SU-DHL-6 (cell line): ENCODE measurements at regions not wholly inside any gene's neighbourhood (a gene's known extent, or its start where the extent isn't known, plus 50 kb on each side); places are given as distances from the start of the nearest gene placed in this dataset.

Experiments used
- H2AFZ ChIP-seq: fragments of 200-600 bp; sonication (generic); 2 replicates; pipeline ENCODE4 v1.6.1; 2014; ENCODE audit warnings: low read depth, mild to moderate bottlenecking, moderate library complexity, mixed read lengths, antibody characterized with exemption, low read length; ENCODE audit not compliant: severe bottlenecking
- H3F3A ChIP-seq: fragments of 200-600 bp; shearing (Covaris generic); 2 replicates; pipeline ENCODE4 v1.6.0; 2016; ENCODE audit warnings: antibody characterized with exemption, mild to moderate bottlenecking; ENCODE audit not compliant: insufficient read depth
- H3K27ac ChIP-seq: fragments of 200-600 bp; sonication (generic); 2 replicates; pipeline ENCODE4 v1.5.1; 2016; ENCODE audit warnings: low read depth, mild to moderate bottlenecking, low read length, moderate library complexity, mixed read lengths
- H3K27me3 ChIP-seq: fragments of 200-600 bp; sonication (generic), shearing (Covaris generic); 2 replicates; pipeline ENCODE4 v1.6.0; 2014; ENCODE audit warnings: mild to moderate bottlenecking, low read length
- H3K36me3 ChIP-seq: fragments of 200-600 bp; sonication (generic); 2 replicates; pipeline ENCODE4 v1.6.1; 2014; ENCODE audit warnings: mild to moderate bottlenecking, low read length, mixed read lengths
- H3K4me2 ChIP-seq: fragments of 300-600, 200-600 bp; shearing (Covaris generic), sonication (generic); 2 replicates; pipeline ENCODE4 v1.6.0; 2014; ENCODE audit warnings: low read length, low read depth, mild to moderate bottlenecking; ENCODE audit not compliant: poor library complexity, severe bottlenecking
- H3K4me3 ChIP-seq: fragments of 200-600 bp; sonication (generic); 2 replicates; pipeline ENCODE4 v1.5.1; 2014; ENCODE audit warnings: antibody characterized with exemption, low read length, mild to moderate bottlenecking, mixed read lengths; ENCODE audit not compliant: insufficient read depth, poor library complexity, severe bottlenecking
- H3K79me2 ChIP-seq: fragments of 200-600 bp; sonication (generic); 2 replicates; pipeline ENCODE4 v1.6.1; 2014; ENCODE audit warnings: mild to moderate bottlenecking, low read length, moderate library complexity; ENCODE audit not compliant: insufficient read depth
- H3K9ac ChIP-seq: fragments of 200-600 bp; sonication (generic); 2 replicates; pipeline ENCODE4 v1.7.0; 2014; ENCODE audit warnings: mild to moderate bottlenecking, low read length
- H3K9me2 ChIP-seq: fragments of 200-600 bp; sonication (generic); replicated peaks from 2 replicates; pipeline ENCODE4 v1.6.1; 2014; ENCODE audit warnings: low read length; ENCODE audit not compliant: insufficient read depth
- H3K9me3 ChIP-seq: fragments of 200-600 bp; sonication (generic); 2 replicates; pipeline ENCODE4 v1.6.1; 2014; ENCODE audit warnings: low read length, mixed read lengths; ENCODE audit not compliant: insufficient read depth
- H4K20me1 ChIP-seq: fragments of 200-600 bp; sonication (generic); 2 replicates; pipeline ENCODE4 v1.6.1; 2014; ENCODE audit warnings: low read depth, mild to moderate bottlenecking, antibody characterized with exemption, low read length, moderate library complexity, mixed read lengths
- CTCF ChIP-seq: fragments of 200-600 bp; sonication (generic); IDR thresholded peaks from one replicate; pipeline ENCODE4 v1.5.1; 2017; ENCODE audit warnings: antibody characterized with exemption, mild to moderate bottlenecking, low read length, moderate library complexity; ENCODE audit not compliant: insufficient read depth, poor library complexity, severe bottlenecking
- EZH2phosphoT487 ChIP-seq: fragments of 200-600 bp; sonication (generic), shearing (Covaris generic); conservative IDR thresholded peaks from 2 replicates; pipeline ENCODE4 v1.6.1; 2018; ENCODE audit warnings: mild to moderate bottlenecking, antibody characterized with exemption, low read length, moderate library complexity, mixed read lengths

- H3F3A ChIP-seq = no peaks in the 10 kb centered on the region
- no peak overlapping the region for H3K27ac ChIP-seq
- H3K9me3 ChIP-seq = no peaks in the 10 kb centered on the region
- H3K9ac ChIP-seq = no peak overlapping the region
- H3K4me3 ChIP-seq = no peak overlapping the region
- no peak for TF ChIP-seq CTCF
- no peak for TF ChIP-seq EZH2phosphoT487
- H3K9me2 ChIP-seq = no peaks in the 10 kb centered on the region
- no peaks in the 10 kb centered on the region for H3K27me3 ChIP-seq
- no peaks in the 10 kb centered on the region for H3K79me2 ChIP-seq
- no peaks in the 10 kb centered on the region for H3K36me3 ChIP-seq
- no peaks in the 10 kb centered on the region for H4K20me1 ChIP-seq
- no peak overlapping the region for H3K4me2 ChIP-seq
- H2AFZ ChIP-seq = no peak overlapping the region
Observed at GRCh38 chr1:88474555-88475304, 209.3 kb upstream of the PKN2 start.

GRCh38 chr1:88484881-88485280 lies 199.2 kb upstream of the PKN2 start:
- H3K9me2 ChIP-seq = no peaks in the 10 kb centered on the region
- H3K4me3 ChIP-seq = no peak overlapping the region
- no peak overlapping the region for H3K4me2 ChIP-seq
- H3K36me3 ChIP-seq = no peaks in the 10 kb centered on the region
- no peak overlapping the region for H3K27ac ChIP-seq
- H3F3A ChIP-seq = no peaks in the 10 kb centered on the region
- H3K79me2 ChIP-seq = no peaks in the 10 kb centered on the region
- H4K20me1 ChIP-seq = no peaks in the 10 kb centered on the region
- no peak overlapping the region for H2AFZ ChIP-seq
- no peak for TF ChIP-seq CTCF
- no peak for TF ChIP-seq EZH2phosphoT487
- H3K27me3 ChIP-seq = no peaks in the 10 kb centered on the region
- H3K9ac ChIP-seq = no peak overlapping the region
- no peaks in the 10 kb centered on the region for H3K9me3 ChIP-seq

GRCh38 chr1:88488237-88488636 lies 195.8 kb upstream of the PKN2 start:
- H2AFZ ChIP-seq = no peak overlapping the region
- H3K9me3 ChIP-seq = no peaks in the 10 kb centered on the region
- H3K4me2 ChIP-seq = no peak overlapping the region
- H3K27ac ChIP-seq = no peak overlapping the region
- no peak overlapping the region for H3K4me3 ChIP-seq
- H3K79me2 ChIP-seq = no peaks in the 10 kb centered on the region
- no peaks in the 10 kb centered on the region for H3K9me2 ChIP-seq
- H3F3A ChIP-seq = no peaks in the 10 kb centered on the region
- TF ChIP-seq EZH2phosphoT487 (no peak), CTCF (no peak)
- no peak overlapping the region for H3K9ac ChIP-seq
- no peaks in the 10 kb centered on the region for H4K20me1 ChIP-seq
- H3K27me3 ChIP-seq = no peaks in the 10 kb centered on the region
- H3K36me3 ChIP-seq = no peaks in the 10 kb centered on the region
